Peyer's patch (tissue), 4 donors: ENCODE measurements at regions not wholly inside any gene's neighbourhood (a gene's known extent, or its start where the extent isn't known, plus 50 kb on each side); places are given as distances from the start of the nearest gene placed in this dataset.

Experiments used
- DNase-seq, 3 donors: peaks; one replicate each; pipeline ENCODE4 v3.0.0-alpha.2; 2017 to 2019
- H3K27ac ChIP-seq, 4 donors: fragments of 200-600 bp; sonication (generic); one replicate each; pipeline ENCODE4 v1.5.1; 2016 to 2019
- H3K27me3 ChIP-seq, 2 donors: fragments of 200-600 bp; sonication (generic); one replicate each; pipeline ENCODE4 v1.5.1; 2019
- H3K36me3 ChIP-seq, 3 donors: fragments of 200-600 bp; sonication (generic); one replicate each; pipeline ENCODE4 v1.5.1; 2016 to 2019
- H3K4me1 ChIP-seq, 4 donors: fragments of 200-600 bp; sonication (generic); one replicate each; pipeline ENCODE4 v1.5.1; 2016 to 2019
- H3K4me3 ChIP-seq, 4 donors: fragments of 200-600 bp; sonication (generic); 1 replicate in 3 of 4; 2 replicates in 1 of 4; pipeline ENCODE4 v1.5.1; 2016 to 2019; ENCODE audit warnings: mild to moderate bottlenecking in 1 of 4
- H3K9me3 ChIP-seq, 4 donors: fragments of 200-600 bp; sonication (generic); one replicate each; pipeline ENCODE4 v1.5.1; 2016 to 2019; ENCODE audit warnings: mild to moderate bottlenecking in 1 of 4
- POLR2A ChIP-seq, 2 donors: fragments of 450-650 bp; IDR thresholded peaks; one replicate each; pipeline ENCODE4 v1.5.1; 2017; ENCODE audit warnings: antibody characterized with exemption in 2 of 2, mild to moderate bottlenecking in 2 of 2, moderate library complexity in 2 of 2
- TF ChIP-seq, protein P1 (sequence below), 6 experiments: fragments of 450-650 bp in 4 of 6; fragments of 200-600 bp in 2 of 6; sonication (generic) in 1 of 6; IDR thresholded peaks; one replicate each; pipeline ENCODE4 v1.5.1; 2017 to 2019; ENCODE audit warnings: antibody characterized with exemption in 6 of 6, mild to moderate bottlenecking in 3 of 6, moderate library complexity in 1 of 6

DNA sequence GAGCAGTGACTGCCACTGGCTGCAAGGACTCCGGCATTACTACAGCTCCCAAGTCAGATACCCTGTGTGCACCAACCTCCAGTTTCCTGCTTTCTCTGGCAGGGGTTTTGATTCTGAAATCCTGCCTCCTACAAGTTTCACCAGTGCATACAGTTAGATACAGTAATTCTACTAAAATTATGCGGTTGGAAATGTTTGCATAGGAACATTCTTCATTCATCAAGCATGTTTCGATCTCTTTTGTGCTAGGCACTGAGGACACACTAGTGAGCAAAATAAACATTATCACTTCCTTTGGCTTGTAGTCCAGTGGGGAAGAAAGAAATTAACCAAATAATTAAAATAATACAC is 152.2 kb downstream of the TMEM167A start:
- H3K27ac ChIP-seq: no peak overlapping the region
- no peak overlapping the region for H3K4me3 ChIP-seq
- H3K36me3 ChIP-seq: no peaks in the 10 kb centered on the region
- no peak for DNase-seq
- no peaks in the 10 kb centered on the region for H3K27me3 ChIP-seq
- no peaks in the 10 kb centered on the region for H3K9me3 ChIP-seq
- no peaks in the 10 kb centered on the region for H3K4me1 ChIP-seq
- TF ChIP-seq, protein P1, sequence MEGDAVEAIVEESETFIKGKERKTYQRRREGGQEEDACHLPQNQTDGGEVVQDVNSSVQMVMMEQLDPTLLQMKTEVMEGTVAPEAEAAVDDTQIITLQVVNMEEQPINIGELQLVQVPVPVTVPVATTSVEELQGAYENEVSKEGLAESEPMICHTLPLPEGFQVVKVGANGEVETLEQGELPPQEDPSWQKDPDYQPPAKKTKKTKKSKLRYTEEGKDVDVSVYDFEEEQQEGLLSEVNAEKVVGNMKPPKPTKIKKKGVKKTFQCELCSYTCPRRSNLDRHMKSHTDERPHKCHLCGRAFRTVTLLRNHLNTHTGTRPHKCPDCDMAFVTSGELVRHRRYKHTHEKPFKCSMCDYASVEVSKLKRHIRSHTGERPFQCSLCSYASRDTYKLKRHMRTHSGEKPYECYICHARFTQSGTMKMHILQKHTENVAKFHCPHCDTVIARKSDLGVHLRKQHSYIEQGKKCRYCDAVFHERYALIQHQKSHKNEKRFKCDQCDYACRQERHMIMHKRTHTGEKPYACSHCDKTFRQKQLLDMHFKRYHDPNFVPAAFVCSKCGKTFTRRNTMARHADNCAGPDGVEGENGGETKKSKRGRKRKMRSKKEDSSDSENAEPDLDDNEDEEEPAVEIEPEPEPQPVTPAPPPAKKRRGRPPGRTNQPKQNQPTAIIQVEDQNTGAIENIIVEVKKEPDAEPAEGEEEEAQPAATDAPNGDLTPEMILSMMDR (IDR thresholded peaks at IDR 0.05): no peak
- no peak for TF ChIP-seq POLR2A (IDR thresholded peaks at IDR 0.05)

DNA sequence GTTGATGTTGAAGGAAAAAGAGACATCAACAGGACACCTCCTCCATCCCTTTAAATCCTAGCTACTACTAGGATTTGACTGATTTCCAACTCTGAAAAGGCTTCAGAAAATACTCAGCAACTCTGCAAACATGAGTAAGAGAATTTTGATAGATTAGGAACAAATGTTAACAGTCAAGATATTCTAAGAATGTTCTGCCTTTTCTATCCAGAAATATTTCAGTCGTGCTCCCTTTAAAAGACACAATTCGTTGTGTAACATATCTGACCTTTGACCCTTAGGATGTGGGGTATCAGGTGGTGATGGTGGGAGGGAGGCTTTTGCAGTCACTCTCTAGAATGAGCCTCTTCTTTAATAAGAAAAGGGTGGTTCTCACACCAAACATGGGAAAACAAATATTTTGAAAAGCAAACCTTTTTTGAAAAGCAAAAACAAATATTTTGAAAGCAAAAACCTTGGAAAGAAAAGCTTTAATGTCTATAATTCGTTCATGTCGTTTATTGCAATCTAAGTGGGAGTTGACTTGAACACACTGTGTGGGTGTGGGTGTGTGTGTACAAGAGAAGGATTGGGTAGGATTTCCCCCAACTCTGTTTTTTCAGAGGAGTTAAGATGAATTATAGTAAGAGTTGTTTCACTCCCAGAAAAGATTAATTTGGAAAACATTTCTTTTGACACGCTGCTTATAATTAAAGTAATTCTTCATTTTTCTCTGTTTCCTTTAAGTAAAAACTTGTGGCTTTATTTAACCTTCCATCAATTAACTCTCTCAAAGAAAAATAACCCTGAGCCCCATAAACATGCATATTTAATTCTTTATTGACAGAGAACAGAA is 152.8 kb downstream of the TMEM167A start:
- TF ChIP-seq POLR2A (IDR thresholded peaks at IDR 0.05): no peak
- TF ChIP-seq, protein P1 (IDR thresholded peaks at IDR 0.05): no peak
- DNase-seq: no peak
- H3K36me3 ChIP-seq: no peaks in the 10 kb centered on the region
- H3K4me3 ChIP-seq: no peak overlapping the region
- H3K4me1 ChIP-seq: no peaks in the 10 kb centered on the region
- H3K9me3 ChIP-seq: no peaks in the 10 kb centered on the region
- H3K27me3 ChIP-seq: no peaks in the 10 kb centered on the region
- H3K27ac ChIP-seq: no peak overlapping the region

DNA sequence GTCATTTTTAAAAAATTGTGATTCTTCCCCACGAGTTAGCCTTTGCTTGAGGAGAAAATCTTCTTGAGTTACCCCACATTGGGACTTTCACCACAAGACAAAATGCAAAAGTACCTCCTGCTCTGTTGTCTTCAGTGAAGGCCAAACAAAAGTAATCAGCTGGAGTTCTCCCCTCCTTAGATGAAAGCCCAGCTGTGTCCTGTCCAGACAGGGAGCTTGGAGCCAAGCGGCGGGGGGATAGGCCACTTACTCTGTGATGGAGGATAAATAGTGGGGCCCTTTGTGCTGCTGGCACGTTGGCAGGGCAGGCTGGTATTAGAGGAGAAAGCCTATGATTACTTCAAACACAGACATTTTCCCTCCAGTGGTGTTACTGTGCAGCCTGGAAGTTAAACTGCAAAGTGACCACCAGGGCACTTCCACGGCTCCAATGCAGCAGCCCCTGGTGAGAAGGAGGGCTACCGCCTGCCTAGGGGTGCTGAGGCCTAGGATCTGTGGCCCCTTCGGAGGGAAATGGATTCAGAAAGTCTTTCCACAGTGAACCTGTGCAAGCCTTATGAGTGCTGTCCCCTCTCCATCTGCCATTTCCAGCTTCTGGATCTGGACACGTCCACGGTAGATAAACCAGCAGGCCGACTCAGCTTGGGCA is 155.0 kb downstream of the TMEM167A start:
- H3K9me3 ChIP-seq: no peaks in the 10 kb centered on the region
- no peaks in the 10 kb centered on the region for H3K4me1 ChIP-seq
- no peak for DNase-seq
- no peak overlapping the region for H3K27ac ChIP-seq
- no peaks in the 10 kb centered on the region for H3K36me3 ChIP-seq
- H3K4me3 ChIP-seq: no peak overlapping the region
- no peak for TF ChIP-seq POLR2A (IDR thresholded peaks at IDR 0.05)
- TF ChIP-seq, protein P1 (IDR thresholded peaks at IDR 0.05): no peak
- H3K27me3 ChIP-seq: no peaks in the 10 kb centered on the region

DNA sequence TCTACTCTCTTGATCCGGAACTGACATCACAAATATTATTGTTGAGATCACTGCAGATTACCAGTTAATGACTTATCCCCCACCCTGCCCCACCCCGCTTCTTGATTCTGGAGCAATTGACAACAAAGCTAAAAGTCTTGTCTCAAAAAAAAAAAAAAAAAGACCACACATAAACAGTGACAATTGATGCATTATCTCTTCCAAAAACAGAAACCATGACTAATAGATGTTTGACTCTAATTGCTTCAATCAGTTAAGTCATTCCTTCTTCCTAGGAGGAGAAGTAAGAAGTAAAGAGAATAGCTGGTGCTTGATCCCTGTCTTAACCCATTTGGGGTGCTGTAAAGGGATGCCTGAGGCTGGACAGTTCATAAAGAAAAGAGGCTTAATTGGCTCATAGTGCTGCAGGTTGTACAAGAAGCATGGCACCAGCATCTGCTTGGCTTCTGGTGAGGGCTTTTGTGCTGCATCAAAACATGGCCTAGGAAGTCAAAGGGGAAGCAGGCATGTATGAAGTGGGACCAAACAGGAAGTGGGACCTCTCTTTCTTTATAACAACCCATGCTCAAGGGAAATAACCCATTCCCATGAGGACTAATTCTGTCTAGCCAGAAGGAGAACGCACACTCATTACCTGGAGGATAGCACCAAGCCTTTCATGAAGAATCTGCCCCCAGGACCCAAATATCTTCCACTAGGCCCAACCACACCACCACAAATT is 158.7 kb downstream of the TMEM167A start:
- no peak for DNase-seq
- H3K9me3 ChIP-seq: no peaks in the 10 kb centered on the region
- H3K4me1 ChIP-seq: no peaks in the 10 kb centered on the region

DNA sequence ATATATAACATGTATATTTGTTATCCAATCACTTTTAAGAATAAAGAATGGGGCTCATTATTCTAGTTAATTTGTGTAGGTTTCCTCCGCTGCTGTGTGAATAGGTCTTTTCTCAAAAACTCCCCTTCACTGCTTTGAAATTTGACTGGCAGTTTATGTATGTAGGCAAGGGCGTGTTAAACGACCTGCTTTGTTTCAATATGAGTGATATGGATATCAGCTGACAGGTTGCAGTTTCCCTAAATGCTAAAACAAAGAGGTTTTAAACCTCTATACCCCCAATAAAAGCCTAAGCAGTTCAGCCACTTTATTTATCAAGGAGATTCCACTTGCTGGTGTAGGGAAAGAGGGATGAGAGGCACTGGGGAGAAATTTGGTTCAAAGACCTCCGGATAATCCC is 159.6 kb downstream of the TMEM167A start:
- Histone ChIP-seq H3K36me3 (no peaks in the 10 kb centered on the region), H3K9me3 (no peaks in the 10 kb centered on the region), H3K4me1 (no peaks in the 10 kb centered on the region), H3K4me3 (no peak overlapping the region), H3K27ac (no peak overlapping the region), H3K27me3 (no peaks in the 10 kb centered on the region)
- no peak for DNase-seq
- no peak for TF ChIP-seq POLR2A (IDR thresholded peaks at IDR 0.05)

More for the DNA sequence above, 158.7 kb downstream of the TMEM167A start:
- H3K4me3 ChIP-seq: no peak overlapping the region
- H3K27me3 ChIP-seq: no peaks in the 10 kb centered on the region
- H3K36me3 ChIP-seq: no peaks in the 10 kb centered on the region
- no peak overlapping the region for H3K27ac ChIP-seq
- no peak for TF ChIP-seq POLR2A (IDR thresholded peaks at IDR 0.05)
- TF ChIP-seq, protein P1 (IDR thresholded peaks at IDR 0.05): no peak

DNA sequence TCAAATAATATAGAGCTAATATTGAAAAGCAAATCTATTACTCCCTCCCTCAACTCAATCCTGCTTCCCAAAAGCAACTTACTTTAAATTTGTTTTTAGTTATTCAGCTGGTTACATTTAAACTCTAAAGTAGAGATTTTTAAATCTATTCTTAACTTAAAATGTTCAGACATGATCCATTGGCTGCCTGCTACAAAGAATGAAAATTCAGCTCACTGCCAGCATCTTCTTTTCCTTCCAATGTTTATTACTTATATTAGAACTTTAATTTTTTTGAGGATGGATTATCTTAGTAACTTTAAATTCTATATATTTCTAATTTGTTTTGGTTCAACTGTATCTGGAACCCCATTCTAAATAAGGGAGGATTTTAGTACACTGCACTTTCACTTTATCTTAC is 163.2 kb downstream of the TMEM167A start:
- DNase-seq: no peak
- TF ChIP-seq, protein P1 (IDR thresholded peaks at IDR 0.05): no peak
- TF ChIP-seq POLR2A (IDR thresholded peaks at IDR 0.05): no peak
- no peak overlapping the region for H3K4me3 ChIP-seq
- no peaks in the 10 kb centered on the region for H3K9me3 ChIP-seq
- no peak overlapping the region for H3K27ac ChIP-seq
- no peaks in the 10 kb centered on the region for H3K36me3 ChIP-seq
- H3K27me3 ChIP-seq: no peaks in the 10 kb centered on the region
- no peaks in the 10 kb centered on the region for H3K4me1 ChIP-seq
